H9 (cell line): ENCODE measurements at regions not wholly inside any gene's neighbourhood (a gene's known extent, or its start where the extent isn't known, plus 50 kb on each side); places are given as distances from the start of the nearest gene placed in this dataset.

ENCODE experiments used
- DNase-seq: peaks from one replicate; pipeline ENCODE4 v3.0.0-alpha.2; 2017
- H2AFZ ChIP-seq: one replicate; pipeline ENCODE4 v1.6.1; 2013; ENCODE audit warnings: mild to moderate bottlenecking, low read length, control low read depth, moderate library complexity
- H2AK5ac ChIP-seq: 2 replicates; pipeline ENCODE4 v1.6.1; 2013; ENCODE audit warnings: low read length, control low read depth, mixed read lengths; ENCODE audit not compliant: insufficient read length
- H2BK120ac ChIP-seq: one replicate; pipeline ENCODE4 v1.6.1; 2013; ENCODE audit warnings: low read depth, mild to moderate bottlenecking, low read length, control low read depth, inconsistent platforms; ENCODE audit not compliant: poor library complexity, severe bottlenecking
- H2BK12ac ChIP-seq: 2 replicates; pipeline ENCODE4 v1.6.1; 2013; ENCODE audit warnings: low read length, control low read depth, mixed read lengths, low read depth; ENCODE audit not compliant: insufficient read length
- H2BK15ac ChIP-seq: 2 replicates; pipeline ENCODE4 v1.6.1; 2013; ENCODE audit warnings: low read depth, low read length, control low read depth
- H2BK20ac ChIP-seq: one replicate; pipeline ENCODE4 v1.6.1; 2013; ENCODE audit warnings: low read depth, mild to moderate bottlenecking, low read length, control low read depth, inconsistent platforms; ENCODE audit not compliant: poor library complexity, severe bottlenecking
- H2BK5ac ChIP-seq: 2 replicates; pipeline ENCODE4 v1.6.1; 2013; ENCODE audit warnings: low read length, control low read depth, mixed read lengths; ENCODE audit not compliant: insufficient read length
- H3K14ac ChIP-seq: 2 replicates; pipeline ENCODE4 v1.6.1; 2013; ENCODE audit warnings: low read length, control low read depth; ENCODE audit not compliant: insufficient read depth
- H3K18ac ChIP-seq: 2 replicates; pipeline ENCODE4 v1.6.1; 2013; ENCODE audit warnings: low read depth, mild to moderate bottlenecking, mixed read lengths, low read length, control low read depth; ENCODE audit not compliant: insufficient read length
- H3K23ac ChIP-seq: 2 replicates; pipeline ENCODE4 v1.6.1; 2013; ENCODE audit warnings: low read length, control low read depth, mixed read lengths, low read depth; ENCODE audit not compliant: insufficient read length
- H3K23me2 ChIP-seq: 2 replicates; pipeline ENCODE4 v1.6.1; 2013; ENCODE audit warnings: low read depth, mild to moderate bottlenecking, mixed read lengths, low read length, control low read depth; ENCODE audit not compliant: insufficient read length, poor library complexity, severe bottlenecking
- H3K27ac ChIP-seq: 2 replicates; pipeline ENCODE4 v1.5.1; 2013; ENCODE audit warnings: low read length, control low read depth, mixed read lengths, low read depth; ENCODE audit not compliant: insufficient read length
- H3K27me3 ChIP-seq: 2 replicates; pipeline ENCODE4 v1.6.1; 2013; ENCODE audit warnings: low read length, control low read depth, inconsistent platforms; ENCODE audit not compliant: insufficient read depth
- H3K4ac ChIP-seq: 2 replicates; pipeline ENCODE4 v1.6.1; 2013; ENCODE audit warnings: low read depth, mild to moderate bottlenecking, control low read depth, inconsistent platforms, low read length, moderate library complexity
- H3K4me1 ChIP-seq: 2 replicates; pipeline ENCODE4 v1.6.1; 2013; ENCODE audit warnings: low read length, control low read depth, inconsistent platforms; ENCODE audit not compliant: insufficient read depth
- H3K4me2 ChIP-seq: 2 replicates; pipeline ENCODE4 v1.6.1; 2013; ENCODE audit warnings: low read length, control low read depth, mixed read lengths; ENCODE audit not compliant: insufficient read length, insufficient read depth
- H3K56ac ChIP-seq: 2 replicates; pipeline ENCODE4 v1.6.1; 2013; ENCODE audit warnings: low read depth, mild to moderate bottlenecking, mixed read lengths, low read length, control low read depth; ENCODE audit not compliant: insufficient read length
- H3K79me1 ChIP-seq: 2 replicates; pipeline ENCODE4 v1.6.1; 2013; ENCODE audit warnings: low read depth, mild to moderate bottlenecking, moderate library complexity, low read length, control low read depth, inconsistent platforms; ENCODE audit not compliant: insufficient read depth, poor library complexity, severe bottlenecking
- H3K79me2 ChIP-seq: 2 replicates; pipeline ENCODE4 v1.6.1; 2013; ENCODE audit warnings: low read length, control low read depth, inconsistent platforms; ENCODE audit not compliant: insufficient read depth
- H3K9ac ChIP-seq: 2 replicates; pipeline ENCODE4 v1.6.1; 2013; ENCODE audit warnings: low read length, control low read depth, mixed read lengths; ENCODE audit not compliant: insufficient read length; ENCODE audit errors: extremely low read depth
- H3K9me3 ChIP-seq: one replicate; pipeline ENCODE4 v1.6.1; 2013; ENCODE audit warnings: low read depth, low read length, inconsistent platforms; ENCODE audit not compliant: control insufficient read depth
- H3T11ph ChIP-seq: one replicate; pipeline ENCODE4 v1.6.1; 2013; ENCODE audit warnings: mild to moderate bottlenecking, low read length, control low read depth, inconsistent platforms
- H4K20me1 ChIP-seq: one replicate; pipeline ENCODE4 v1.6.1; 2013; ENCODE audit not compliant: control insufficient read depth, insufficient read length, insufficient read depth
- H4K5ac ChIP-seq: 2 replicates; pipeline ENCODE4 v1.6.1; 2013; ENCODE audit warnings: low read depth, mild to moderate bottlenecking, mixed read lengths, low read length, control low read depth; ENCODE audit not compliant: insufficient read length
- H4K8ac ChIP-seq: replicated peaks from 2 replicates; pipeline ENCODE4 v1.6.1; 2013; ENCODE audit warnings: low read length, control low read depth, mixed read lengths, low read depth; ENCODE audit not compliant: insufficient read length
- H4K91ac ChIP-seq: 2 replicates; pipeline ENCODE4 v1.6.1; 2013; ENCODE audit warnings: low read depth, mild to moderate bottlenecking, moderate library complexity, mixed read lengths, low read length, control low read depth; ENCODE audit not compliant: insufficient read length
- H3K27ac Mint-ChIP-seq, 3 experiments: 2 replicates in 2 of 3; 3 replicates in 1 of 3; pipeline ENCODE4 v1.8.0; 2020 to 2021; ENCODE audit warnings: mixed read lengths in 3 of 3, mild to moderate bottlenecking in 1 of 3, moderate library complexity in 1 of 3
- H3K27me3 Mint-ChIP-seq: 2 replicates; pipeline ENCODE4 v1.8.0; 2021; ENCODE audit warnings: low read depth, mild to moderate bottlenecking, moderate library complexity, mixed read lengths
- H3K36me3 Mint-ChIP-seq, 3 experiments: 2 replicates in 2 of 3; 3 replicates in 1 of 3; pipeline ENCODE4 v1.8.0; 2020 to 2021; ENCODE audit warnings: low read depth in 3 of 3, mixed read lengths in 3 of 3; ENCODE audit not compliant: insufficient read depth in 1 of 3
- H3K4me1 Mint-ChIP-seq, 2 experiments: 2 replicates each; pipeline ENCODE4 v1.8.0; 2020; ENCODE audit warnings: mixed read lengths in 2 of 2
- H3K4me3 Mint-ChIP-seq, 2 experiments: 2 replicates in 1 of 2; 3 replicates in 1 of 2; pipeline ENCODE4 v1.8.0; 2020 to 2021; ENCODE audit warnings: mild to moderate bottlenecking in 2 of 2, mixed read lengths in 2 of 2, moderate library complexity in 1 of 2
- H3K9me3 Mint-ChIP-seq, 2 experiments: 2 replicates in 1 of 2; 3 replicates in 1 of 2; pipeline ENCODE4 v1.8.0; 2020; ENCODE audit warnings: mild to moderate bottlenecking in 2 of 2, mixed read lengths in 2 of 2, moderate library complexity in 1 of 2
- TF ChIP-seq, protein P1 (sequence below): fragments of 200-600 bp; sonication (generic); conservative IDR thresholded peaks from 3 replicates; pipeline ENCODE4 v1.8.0; 2021; ENCODE audit warnings: antibody characterized with exemption, mild to moderate bottlenecking

DNA sequence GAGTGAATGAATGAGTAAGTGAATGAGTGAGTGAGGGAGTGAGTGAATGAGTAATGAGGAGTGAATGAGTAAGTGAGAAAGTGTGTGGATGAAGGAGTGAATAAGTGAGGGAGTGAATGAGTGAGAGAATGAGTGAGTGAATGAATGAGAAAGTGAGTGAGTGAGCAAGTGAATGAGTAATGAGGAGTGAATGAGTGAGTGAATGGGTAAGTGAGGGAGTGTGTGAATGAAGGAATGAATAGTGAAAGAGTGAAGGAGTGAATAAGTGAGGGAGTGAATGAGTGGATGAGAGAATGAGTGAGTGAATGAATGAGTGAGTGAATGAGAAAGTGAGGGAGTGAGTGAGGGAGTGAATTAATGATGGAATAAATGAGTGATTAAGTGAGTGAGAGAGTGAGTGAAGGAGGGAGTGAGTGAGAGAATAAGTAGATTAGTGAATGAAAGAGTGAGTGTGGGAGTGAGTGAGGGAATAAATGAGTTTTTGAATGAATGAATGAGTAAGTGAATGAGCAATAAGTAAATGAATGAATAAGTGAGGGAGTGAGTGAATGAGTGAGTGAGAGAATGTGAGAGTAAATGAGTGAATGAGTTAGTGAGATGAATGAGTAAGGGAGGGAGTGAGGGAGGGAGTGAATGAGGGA is 364.5 kb downstream of the ADGRD1 start:
- no peak overlapping the region for H3T11ph ChIP-seq
- Mint-ChIP-seq H3K9me3 (peaks cover 50% of the 10 kb centered on the region in 2 experiments), H3K4me1 (peaks cover 20 to 28% of the 10 kb centered on the region in 2 experiments; a peak in 3 of 4 replicates), H3K27ac (no peak overlapping the region), H3K36me3 (peaks cover 19 to 42% (median 24%) of the 10 kb centered on the region in 3 experiments), H3K27me3 (peaks cover 2% of the 10 kb centered on the region), H3K4me3 (peak overlapping the region in 1 of 2 experiments; percentile 21; a peak in 1 of 5 replicates)
- no peak for DNase-seq
- H4K5ac ChIP-seq, result no peak overlapping the region
- H2BK20ac ChIP-seq, result no peak overlapping the region
- no peak overlapping the region for H3K14ac ChIP-seq
- 0 out of 2 replicates have a peak, but pooled peaks cover 2% of the 10 kb centered on the region for H3K4me1 ChIP-seq
- no peak overlapping the region for H3K56ac ChIP-seq
- no peak overlapping the region for H2AK5ac ChIP-seq
- H3K79me1 ChIP-seq, result no peaks in the 10 kb centered on the region
- H3K4me2 ChIP-seq, result no peak overlapping the region
- H3K9ac ChIP-seq, result no peak overlapping the region
- no peak overlapping the region for H3K27ac ChIP-seq
- no peak overlapping the region for H3K18ac ChIP-seq
- H3K27me3 ChIP-seq, result no peaks in the 10 kb centered on the region; the same call in 1 of the 2 replicates
- H2BK5ac ChIP-seq, result no peak overlapping the region
- H2AFZ ChIP-seq, result no peak overlapping the region
- H3K4ac ChIP-seq, result no peak overlapping the region
- TF ChIP-seq, protein P1, sequence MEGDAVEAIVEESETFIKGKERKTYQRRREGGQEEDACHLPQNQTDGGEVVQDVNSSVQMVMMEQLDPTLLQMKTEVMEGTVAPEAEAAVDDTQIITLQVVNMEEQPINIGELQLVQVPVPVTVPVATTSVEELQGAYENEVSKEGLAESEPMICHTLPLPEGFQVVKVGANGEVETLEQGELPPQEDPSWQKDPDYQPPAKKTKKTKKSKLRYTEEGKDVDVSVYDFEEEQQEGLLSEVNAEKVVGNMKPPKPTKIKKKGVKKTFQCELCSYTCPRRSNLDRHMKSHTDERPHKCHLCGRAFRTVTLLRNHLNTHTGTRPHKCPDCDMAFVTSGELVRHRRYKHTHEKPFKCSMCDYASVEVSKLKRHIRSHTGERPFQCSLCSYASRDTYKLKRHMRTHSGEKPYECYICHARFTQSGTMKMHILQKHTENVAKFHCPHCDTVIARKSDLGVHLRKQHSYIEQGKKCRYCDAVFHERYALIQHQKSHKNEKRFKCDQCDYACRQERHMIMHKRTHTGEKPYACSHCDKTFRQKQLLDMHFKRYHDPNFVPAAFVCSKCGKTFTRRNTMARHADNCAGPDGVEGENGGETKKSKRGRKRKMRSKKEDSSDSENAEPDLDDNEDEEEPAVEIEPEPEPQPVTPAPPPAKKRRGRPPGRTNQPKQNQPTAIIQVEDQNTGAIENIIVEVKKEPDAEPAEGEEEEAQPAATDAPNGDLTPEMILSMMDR, result no peak
- no peaks in the 10 kb centered on the region for H4K20me1 ChIP-seq
- no peaks in the 10 kb centered on the region for H3K79me2 ChIP-seq
- no peak overlapping the region for H2BK12ac ChIP-seq
- H2BK15ac ChIP-seq, result no peak overlapping the region
- no peak overlapping the region for H3K23ac ChIP-seq
- H3K23me2 ChIP-seq, result no peaks in the 10 kb centered on the region
- no peak overlapping the region for H4K91ac ChIP-seq
- no peaks in the 10 kb centered on the region for H3K9me3 ChIP-seq
- H4K8ac ChIP-seq, result no peak overlapping the region
- no peak overlapping the region for H2BK120ac ChIP-seq
